KMS-11 (cell line): ENCODE measurements at regions not wholly inside any gene's neighbourhood (a gene's known extent, or its start where the extent isn't known, plus 50 kb on each side); places are given as distances from the start of the nearest gene placed in this dataset.

Experiments used
- H2AFZ ChIP-seq: fragments of 200-600 bp; sonication (generic); 2 replicates; pipeline ENCODE4 v1.6.1; 2016; ENCODE audit warnings: antibody characterized with exemption, mixed run types, low read depth
- H3K27ac ChIP-seq: fragments of 200-600 bp; sonication (generic); 2 replicates; pipeline ENCODE4 v1.6.1; 2016; ENCODE audit warnings: mild to moderate bottlenecking, mixed run types
- H3K27me3 ChIP-seq: fragments of 200-600 bp; sonication (generic); 2 replicates; pipeline ENCODE4 v1.6.1; 2017; ENCODE audit warnings: mild to moderate bottlenecking, low read depth, mixed run types, moderate library complexity; ENCODE audit not compliant: insufficient read depth
- H3K36me3 ChIP-seq: fragments of 200-600 bp; sonication (generic); 2 replicates; pipeline ENCODE4 v1.6.1; 2017; ENCODE audit warnings: mild to moderate bottlenecking, mixed run types; ENCODE audit not compliant: insufficient read depth
- H3K4me1 ChIP-seq: fragments of 200-600 bp; sonication (generic); 2 replicates; pipeline ENCODE4 v1.6.1; 2016; ENCODE audit warnings: mild to moderate bottlenecking, low read depth, mixed run types; ENCODE audit not compliant: poor library complexity, severe bottlenecking
- H3K4me2 ChIP-seq: fragments of 200-600 bp; sonication (generic); 2 replicates; pipeline ENCODE4 v1.7.0; 2016; ENCODE audit warnings: mild to moderate bottlenecking, mixed run types
- H3K4me3 ChIP-seq: fragments of 200-600 bp; sonication (generic); IDR thresholded peaks from 2 replicates; pipeline ENCODE4 v1.6.1; 2017; ENCODE audit warnings: low read depth, low read length, mixed read lengths; ENCODE audit not compliant: insufficient read depth
- H3K79me2 ChIP-seq: fragments of 200-600 bp; sonication (generic); 2 replicates; pipeline ENCODE4 v1.6.1; 2016; ENCODE audit warnings: low read depth, mixed run types; ENCODE audit not compliant: insufficient read depth
- H3K9ac ChIP-seq: fragments of 200-600 bp; sonication (generic); 2 replicates; pipeline ENCODE4 v1.6.1; 2016; ENCODE audit warnings: mild to moderate bottlenecking, mixed run types
- H4K20me1 ChIP-seq: fragments of 200-600 bp; sonication (generic); 2 replicates; pipeline ENCODE4 v1.6.1; 2016; ENCODE audit warnings: mild to moderate bottlenecking, mixed run types; ENCODE audit not compliant: insufficient read depth
- TF ChIP-seq, protein P1 (sequence below): fragments of 200-600 bp; sonication (generic); conservative IDR thresholded peaks from 2 replicates; pipeline ENCODE4 v1.6.1; 2017; ENCODE audit warnings: low read depth, mild to moderate bottlenecking, antibody characterized with exemption, low read length, moderate library complexity, mixed read lengths

DNA sequence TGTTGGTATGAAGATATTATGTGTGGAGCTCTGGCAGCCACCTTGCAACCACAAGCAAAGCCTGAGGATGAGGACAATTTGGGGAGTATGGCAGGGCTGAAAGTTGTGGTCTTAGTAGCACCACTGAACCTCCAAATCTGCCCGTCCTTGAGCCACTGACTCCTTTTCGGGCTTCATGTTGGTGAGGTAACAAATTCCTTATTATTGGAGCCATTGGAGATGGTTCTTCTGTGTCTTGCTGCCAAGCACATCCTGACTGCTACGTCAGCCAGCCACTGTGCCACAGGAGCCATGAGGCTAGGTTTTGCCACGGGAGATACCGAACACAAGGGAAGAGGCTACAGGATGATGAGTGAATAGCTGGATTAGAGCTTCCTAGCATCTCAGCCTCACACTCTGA is 201.6 kb downstream of the BMP7 start:
- H3K27me3 ChIP-seq = no peaks in the 10 kb centered on the region
- H3K4me3 ChIP-seq = no peak overlapping the region
- no peak overlapping the region for H2AFZ ChIP-seq
- no peaks in the 10 kb centered on the region for H3K36me3 ChIP-seq
- no peaks in the 10 kb centered on the region for H4K20me1 ChIP-seq
- H3K27ac ChIP-seq = no peak overlapping the region
- H3K9ac ChIP-seq = no peak overlapping the region
- TF ChIP-seq, protein P1, sequence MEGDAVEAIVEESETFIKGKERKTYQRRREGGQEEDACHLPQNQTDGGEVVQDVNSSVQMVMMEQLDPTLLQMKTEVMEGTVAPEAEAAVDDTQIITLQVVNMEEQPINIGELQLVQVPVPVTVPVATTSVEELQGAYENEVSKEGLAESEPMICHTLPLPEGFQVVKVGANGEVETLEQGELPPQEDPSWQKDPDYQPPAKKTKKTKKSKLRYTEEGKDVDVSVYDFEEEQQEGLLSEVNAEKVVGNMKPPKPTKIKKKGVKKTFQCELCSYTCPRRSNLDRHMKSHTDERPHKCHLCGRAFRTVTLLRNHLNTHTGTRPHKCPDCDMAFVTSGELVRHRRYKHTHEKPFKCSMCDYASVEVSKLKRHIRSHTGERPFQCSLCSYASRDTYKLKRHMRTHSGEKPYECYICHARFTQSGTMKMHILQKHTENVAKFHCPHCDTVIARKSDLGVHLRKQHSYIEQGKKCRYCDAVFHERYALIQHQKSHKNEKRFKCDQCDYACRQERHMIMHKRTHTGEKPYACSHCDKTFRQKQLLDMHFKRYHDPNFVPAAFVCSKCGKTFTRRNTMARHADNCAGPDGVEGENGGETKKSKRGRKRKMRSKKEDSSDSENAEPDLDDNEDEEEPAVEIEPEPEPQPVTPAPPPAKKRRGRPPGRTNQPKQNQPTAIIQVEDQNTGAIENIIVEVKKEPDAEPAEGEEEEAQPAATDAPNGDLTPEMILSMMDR = no peak
- H3K4me1 ChIP-seq = no peaks in the 10 kb centered on the region
- no peaks in the 10 kb centered on the region for H3K79me2 ChIP-seq
- H3K4me2 ChIP-seq = no peak overlapping the region

DNA sequence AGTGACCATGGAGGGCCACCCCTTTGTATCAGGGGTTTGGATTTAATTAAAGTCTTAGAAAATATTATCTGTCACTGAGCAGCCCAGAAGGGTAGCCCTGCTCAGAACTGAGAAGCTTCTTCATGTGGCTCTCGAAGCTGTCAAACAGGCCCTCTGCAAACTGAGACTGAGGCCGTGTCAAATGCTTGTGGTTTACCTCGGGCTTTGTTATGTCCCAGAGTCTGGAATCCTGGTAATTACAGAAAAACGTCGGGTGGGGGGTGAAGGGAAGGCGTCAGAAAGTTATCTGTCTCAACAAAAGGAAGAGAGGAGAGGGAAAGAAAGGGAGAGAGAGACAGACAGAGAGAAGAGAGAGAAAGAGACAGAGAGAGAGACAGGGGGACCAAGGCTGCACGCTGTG is 200.8 kb downstream of the BMP7 start:
- no peak overlapping the region for H3K27ac ChIP-seq

DNA sequence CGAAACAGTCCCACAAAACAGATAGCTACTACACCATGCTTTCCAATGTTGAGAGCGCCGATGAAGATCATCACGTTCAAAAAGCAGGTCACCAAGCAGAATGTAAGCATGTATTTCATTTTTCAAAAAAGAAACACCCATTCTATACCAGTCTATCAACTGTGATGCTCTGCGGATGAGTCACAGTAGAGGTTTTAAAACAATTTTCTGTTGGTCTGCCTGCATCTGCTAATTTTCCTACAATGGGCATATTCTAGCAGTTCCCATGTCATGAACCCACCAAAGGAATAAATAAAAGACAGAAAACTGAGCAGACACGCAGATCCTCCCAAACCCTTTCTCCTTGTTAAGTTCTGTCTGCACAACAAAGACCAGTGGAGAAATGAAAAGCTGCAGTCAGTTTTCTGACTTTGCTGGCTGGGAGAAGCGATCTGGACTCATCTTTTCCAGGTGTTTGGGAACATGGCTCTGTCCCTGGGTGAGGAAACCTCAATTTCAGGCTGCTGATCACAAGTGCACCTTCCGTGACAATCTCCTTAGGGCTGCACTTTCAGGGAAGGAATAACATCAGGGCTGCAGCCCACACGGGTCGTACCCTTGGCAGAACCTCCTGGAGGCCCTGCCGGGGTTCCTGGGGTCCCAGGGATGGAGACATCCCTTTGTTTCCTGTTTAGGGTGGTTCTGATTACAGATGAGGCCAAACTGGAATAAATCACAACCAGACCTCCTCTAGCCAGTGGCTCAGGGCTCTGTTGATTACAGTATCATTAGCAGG is 200.1 kb downstream of the BMP7 start:
- Histone ChIP-seq H3K4me1 (no peaks in the 10 kb centered on the region), H3K27ac (no peak overlapping the region), H3K4me3 (no peak overlapping the region), H3K27me3 (no peaks in the 10 kb centered on the region), H2AFZ (no peak overlapping the region), H3K36me3 (no peaks in the 10 kb centered on the region), H3K79me2 (no peaks in the 10 kb centered on the region), H4K20me1 (no peaks in the 10 kb centered on the region), H3K4me2 (no peak overlapping the region), H3K9ac (no peak overlapping the region)
- TF ChIP-seq, protein P1 = no peak

More for the DNA sequence above, 200.8 kb downstream of the BMP7 start:
- TF ChIP-seq, protein P1 = no peak
- H3K4me1 ChIP-seq = no peaks in the 10 kb centered on the region
- no peaks in the 10 kb centered on the region for H3K79me2 ChIP-seq
- no peak overlapping the region for H3K4me3 ChIP-seq
- H3K27me3 ChIP-seq = no peaks in the 10 kb centered on the region
- H3K9ac ChIP-seq = no peak overlapping the region
- H2AFZ ChIP-seq = no peak overlapping the region
- H3K36me3 ChIP-seq = no peaks in the 10 kb centered on the region
- H3K4me2 ChIP-seq = no peak overlapping the region
- no peaks in the 10 kb centered on the region for H4K20me1 ChIP-seq

DNA sequence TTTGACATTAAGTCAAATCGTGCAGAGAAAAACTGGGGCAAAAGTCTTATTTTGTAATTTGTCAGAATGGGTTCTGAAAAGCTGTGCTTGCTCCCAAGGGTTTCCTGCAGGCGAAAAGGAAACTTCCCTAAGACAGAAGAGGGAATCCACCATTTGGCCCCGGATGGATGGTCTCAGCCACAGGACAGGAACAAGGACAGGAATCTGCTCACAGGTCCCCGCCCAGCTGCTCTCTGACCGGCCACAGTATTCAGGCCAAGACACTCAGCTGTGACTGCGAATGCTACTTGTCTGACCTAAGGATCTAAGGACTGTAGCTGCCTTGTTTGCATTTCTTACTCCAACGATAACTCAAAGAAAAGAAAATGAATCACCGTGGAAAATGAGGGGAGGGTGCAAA is 197.0 kb downstream of the BMP7 start:
- Histone ChIP-seq H3K4me1 (no peaks in the 10 kb centered on the region), H3K27me3 (no peaks in the 10 kb centered on the region), H3K79me2 (no peaks in the 10 kb centered on the region), H3K4me3 (no peak overlapping the region), H3K4me2 (no peak overlapping the region), H3K9ac (no peak overlapping the region), H4K20me1 (no peaks in the 10 kb centered on the region), H2AFZ (no peak overlapping the region), H3K36me3 (no peaks in the 10 kb centered on the region), H3K27ac (no peak overlapping the region)
- TF ChIP-seq, protein P1 = no peak
